Left renal cortex interstitium (tissue), 4 donors: ENCODE measurements at regions not wholly inside any gene's neighbourhood (a gene's known extent, or its start where the extent isn't known, plus 50 kb on each side); places are given as distances from the start of the nearest gene placed in this dataset.
"Not testable (repeated sequence)": the region's sequence is repeated elsewhere in the genome, so short reads cannot be mapped to it uniquely, and the experiment has no call there.

ENCODE experiments used
- DNase-seq, 4 donors: peaks; one replicate each; pipeline ENCODE4 v3.0.0-alpha.2; 2013; ENCODE audit warnings: low read depth in 4 of 4, low spot score in 2 of 4, missing footprints in 1 of 4

DNA sequence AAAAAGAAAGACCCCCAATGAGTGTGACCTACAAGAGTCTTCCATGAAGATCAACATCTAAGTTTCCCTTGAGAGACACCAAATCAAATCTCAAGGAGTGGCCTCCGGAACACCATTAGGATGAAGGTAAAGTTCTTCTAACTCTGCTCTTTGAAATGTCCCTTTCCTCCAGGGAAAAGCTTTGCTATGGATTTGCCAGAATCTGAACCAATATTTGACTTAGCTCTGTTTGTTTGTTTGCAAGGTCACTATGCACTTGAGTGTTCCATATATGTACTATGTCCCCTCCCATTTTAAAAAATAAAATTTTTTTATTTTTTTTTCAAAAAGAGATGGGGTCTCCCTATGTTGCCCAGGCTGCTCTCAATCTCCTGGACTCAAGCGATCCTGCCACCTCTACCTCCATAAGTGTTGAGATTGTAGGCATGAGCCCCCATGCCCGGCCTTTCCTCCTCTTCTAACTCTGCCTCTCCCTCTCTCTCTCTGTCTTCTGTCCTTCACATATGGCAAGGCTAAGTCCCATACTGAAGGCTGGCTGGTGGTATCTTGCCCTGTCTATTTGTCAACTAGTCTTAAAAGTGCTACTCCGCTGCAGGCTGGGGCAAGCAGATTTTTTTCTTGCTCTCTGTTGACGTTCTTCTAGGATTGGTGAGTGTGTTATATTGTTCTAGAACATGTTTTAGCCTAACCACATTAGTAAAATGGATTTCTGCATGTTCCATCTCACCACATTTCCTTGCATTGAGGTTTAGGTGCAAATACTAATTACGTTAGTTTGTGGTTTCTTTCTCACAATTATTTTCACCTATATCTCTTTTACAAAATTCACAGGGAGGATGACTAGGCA lies 276.7 kb upstream of the DYNLRB2 start:
- no peak for DNase-seq

DNA sequence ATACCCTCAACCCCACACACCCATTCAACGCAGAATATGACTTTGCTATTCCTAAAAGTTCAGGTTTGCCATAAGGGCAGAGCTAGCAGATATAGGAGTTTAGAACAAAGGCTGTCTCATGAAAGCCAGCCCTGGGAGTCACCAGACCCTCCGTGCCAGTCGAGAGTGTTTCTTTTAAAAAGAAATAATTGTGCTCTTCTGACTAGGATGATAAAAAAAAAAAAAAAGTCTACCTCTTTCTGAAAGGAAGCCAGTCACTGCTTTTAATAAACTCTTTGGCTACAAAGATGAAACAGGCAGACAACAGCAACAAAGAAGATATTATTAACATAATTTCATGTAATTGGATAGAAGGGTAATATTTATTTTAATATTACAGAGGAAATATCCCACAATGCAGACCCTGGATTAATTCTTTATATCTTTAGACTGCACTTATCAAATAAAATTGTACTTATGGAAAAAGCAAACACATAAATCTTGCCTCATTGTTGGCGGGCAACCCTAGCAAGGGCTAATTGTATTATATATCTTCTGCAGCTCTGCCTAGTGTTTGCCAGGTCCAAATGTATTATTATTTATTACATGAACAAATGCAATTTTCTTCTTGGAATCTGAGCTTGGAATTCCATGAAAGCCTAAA lies 277.5 kb upstream of the DYNLRB2 start:
- DNase-seq = no peak

DNA sequence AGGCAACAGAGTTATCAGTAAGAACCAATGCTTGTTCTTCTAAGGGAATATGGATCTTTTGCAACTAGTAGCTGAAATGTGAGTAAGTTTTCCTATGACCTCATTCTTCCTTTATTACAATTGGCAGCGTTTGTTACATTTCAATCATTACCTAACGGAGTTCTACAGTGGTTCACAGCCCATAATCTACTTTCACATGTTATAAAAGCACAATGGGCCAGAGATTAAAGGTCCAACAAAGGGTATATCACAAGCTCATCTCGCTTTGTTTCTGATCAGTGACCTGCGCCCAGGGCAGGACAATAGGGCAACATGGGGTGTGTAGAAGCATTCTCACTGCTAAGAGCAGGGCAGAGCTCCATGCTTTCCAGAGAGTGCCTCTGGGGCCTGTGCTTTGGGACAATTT lies 279.9 kb upstream of the DYNLRB2 start:
- no peak for DNase-seq

DNA sequence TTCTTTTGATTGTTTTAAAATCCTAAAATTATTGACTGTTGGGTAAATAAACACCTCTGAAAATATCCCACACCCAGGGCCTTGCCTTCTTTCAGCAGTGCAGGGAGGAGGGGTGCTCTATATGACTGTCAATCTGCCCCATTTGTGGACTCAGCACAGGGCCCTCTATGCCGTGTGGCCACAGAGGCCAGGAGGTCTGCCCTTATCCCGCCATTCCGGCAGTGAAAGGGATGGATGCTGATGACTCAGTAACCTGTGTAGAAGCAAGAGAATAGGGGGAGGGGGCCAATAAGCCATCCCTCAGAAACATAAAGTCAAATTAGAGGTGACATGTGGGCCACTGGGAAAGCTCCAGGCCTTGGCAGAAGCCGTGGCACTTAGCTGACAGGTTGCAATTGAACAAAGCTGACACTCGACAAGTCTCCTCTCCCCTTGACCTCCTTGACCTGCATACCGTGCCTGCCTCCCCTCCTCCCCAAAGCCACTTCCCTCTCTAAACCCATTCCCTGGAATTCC lies 281.4 kb upstream of the DYNLRB2 start:
- no peak for DNase-seq

DNA sequence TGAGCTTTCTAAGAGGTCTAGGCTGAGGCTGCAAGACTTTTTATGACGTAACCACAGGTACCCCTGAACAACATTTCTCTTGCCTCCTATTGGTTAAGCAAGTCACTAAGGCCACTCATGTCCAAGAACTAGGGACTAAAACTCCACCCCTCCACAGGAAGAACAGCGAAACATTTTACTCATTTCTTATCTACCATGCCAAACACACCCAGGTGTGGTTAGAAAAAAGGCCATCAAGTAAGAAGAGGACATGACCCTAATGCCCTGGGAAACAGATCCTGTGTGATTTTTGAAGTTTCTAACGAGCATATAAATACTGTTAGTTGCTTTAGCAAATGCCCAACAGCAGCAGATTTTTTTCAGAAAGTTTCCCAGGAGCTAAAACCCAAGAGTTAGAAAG lies 282.4 kb upstream of the DYNLRB2 start:
- DNase-seq = no peak

DNA sequence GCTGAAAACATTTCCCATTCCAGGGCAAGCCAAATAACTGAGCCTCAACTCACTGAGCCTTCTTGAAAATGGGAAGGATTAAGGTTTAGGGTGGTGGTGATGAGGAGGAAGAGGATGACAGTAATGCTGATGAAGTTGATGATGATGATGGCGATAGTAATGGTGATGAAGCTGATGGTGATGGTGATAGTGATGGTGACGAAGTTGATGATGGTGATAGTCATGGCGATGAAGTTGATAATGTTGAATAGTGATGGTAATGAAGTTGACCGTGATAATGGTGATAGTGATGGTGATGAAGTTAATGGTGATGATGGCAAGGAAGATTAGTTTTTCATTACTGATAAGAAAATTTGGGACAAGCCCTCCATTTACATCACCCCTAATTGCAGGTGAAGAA lies 285.8 kb upstream of the DYNLRB2 start:
- no peak for DNase-seq

DNA sequence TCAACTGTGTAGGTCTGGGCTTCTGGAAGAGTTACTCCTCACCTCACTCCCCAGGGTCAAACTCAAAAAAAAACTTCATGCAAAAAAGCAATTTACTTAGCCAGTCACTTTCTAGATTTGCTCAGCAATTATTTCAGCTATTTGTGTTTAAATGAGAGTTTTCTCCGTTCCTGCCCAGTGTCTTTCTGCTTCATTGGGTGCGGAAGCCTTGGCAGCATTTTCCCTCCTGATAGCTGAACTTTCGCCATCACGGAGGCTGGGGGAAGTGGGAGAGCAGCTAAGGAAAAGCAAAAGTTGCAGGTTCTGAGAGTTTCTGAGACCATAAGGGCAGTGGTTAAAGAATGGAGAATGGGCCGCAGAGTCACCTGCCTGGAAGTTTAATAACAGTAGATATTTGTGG lies 287.1 kb upstream of the DYNLRB2 start:
- peak in 1 of 4 donors; percentile 17 for DNase-seq

DNA sequence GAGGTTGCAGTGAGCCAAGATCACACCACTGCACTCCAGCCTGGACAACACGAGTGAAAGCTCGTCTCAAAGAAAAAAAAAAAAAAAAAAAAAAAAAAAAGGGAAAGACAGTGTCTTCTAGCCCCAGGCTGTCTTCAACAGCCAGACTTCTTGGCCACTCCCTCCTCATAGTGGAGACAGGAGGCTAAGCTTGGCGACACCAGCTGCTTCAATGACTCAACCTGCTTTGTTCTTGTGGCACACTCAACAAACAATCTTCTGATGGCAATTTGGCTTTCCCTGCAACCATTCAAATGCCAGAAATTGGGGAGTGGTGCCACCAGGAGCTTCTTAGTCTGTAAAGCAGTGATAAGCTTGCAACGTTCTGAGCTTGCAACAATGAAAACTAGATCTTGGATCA lies 290.4 kb upstream of the DYNLRB2 start:
- DNase-seq = no peak

DNA sequence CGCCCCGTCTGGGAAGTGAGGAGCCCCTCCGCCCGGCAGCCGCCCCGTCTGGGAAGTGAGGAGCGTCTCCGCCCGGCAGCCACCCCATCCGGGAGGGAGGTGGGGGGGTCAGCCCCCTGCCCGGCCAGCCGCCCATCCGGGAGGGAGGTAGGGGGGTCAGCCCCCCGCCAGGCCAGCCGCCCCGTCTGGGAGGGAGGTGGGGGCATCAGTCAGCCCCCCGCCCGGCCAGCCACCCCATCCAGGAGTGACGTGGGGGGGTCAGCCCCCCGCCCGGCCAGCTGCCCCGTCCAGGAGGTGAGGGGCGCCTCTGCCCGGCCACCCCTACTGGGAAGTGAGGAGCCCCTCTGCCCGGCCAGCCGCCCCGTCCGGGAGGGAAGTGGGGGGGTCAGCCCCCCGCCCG lies 297.5 kb upstream of the DYNLRB2 start:
- not testable (repeated sequence) for DNase-seq

DNA sequence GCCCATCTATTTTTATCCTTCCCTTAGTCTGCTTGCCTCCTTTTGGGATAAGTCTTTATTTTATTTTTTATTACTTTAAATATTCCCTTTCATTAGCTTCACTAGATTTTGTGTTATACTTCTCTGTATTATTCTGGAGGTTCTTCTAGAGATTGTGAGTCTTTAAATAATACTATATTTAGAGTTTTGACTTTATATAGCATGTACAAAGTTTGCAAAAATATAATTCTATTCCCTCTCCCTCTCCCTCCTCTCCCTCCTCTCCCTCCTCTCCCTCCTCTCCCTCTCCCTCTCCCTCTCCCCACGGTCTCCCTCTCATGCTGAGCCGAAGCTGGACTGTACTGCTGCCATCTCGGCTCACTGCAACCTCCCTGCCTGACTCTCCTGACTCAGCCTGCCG lies 298.5 kb upstream of the DYNLRB2 start:
- DNase-seq = not testable (repeated sequence)

DNA sequence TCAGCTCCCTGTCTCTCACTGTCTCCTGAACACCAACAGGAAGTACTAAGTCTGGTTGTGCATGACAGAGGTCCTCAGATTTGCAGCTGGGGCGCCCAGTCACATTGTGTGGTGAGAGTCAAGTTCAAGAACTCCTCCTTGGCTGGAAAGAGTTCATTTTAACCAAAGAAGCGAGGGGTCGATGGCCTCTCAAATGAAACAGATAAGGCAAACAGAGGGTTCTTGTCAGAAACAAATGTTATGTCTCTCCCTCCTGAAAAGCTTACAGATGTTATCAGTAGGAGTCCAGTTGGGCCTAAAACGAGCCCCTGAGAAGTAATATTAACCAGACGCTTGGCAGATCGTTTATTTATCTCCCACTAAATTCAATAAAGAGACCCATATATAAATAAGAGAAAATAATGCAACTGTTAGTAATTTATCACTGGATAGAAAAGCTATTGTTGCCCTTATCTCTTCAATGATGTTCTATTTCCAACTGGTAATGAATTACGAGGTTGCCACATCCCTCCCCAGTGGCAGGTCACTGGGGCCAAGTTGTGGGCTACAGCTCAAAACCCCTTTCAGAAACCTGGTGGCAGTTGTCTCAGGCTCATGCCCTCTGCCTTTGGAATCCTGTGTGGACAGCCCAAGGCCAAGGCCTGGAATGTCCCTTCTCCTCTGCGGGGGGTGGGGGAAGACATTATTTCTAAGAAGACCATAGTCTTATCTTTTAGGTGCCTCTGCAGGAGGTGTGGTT lies 307.5 kb upstream of the DYNLRB2 start:
- DNase-seq = peak; percentile 18 to 44 (median 30)

DNA sequence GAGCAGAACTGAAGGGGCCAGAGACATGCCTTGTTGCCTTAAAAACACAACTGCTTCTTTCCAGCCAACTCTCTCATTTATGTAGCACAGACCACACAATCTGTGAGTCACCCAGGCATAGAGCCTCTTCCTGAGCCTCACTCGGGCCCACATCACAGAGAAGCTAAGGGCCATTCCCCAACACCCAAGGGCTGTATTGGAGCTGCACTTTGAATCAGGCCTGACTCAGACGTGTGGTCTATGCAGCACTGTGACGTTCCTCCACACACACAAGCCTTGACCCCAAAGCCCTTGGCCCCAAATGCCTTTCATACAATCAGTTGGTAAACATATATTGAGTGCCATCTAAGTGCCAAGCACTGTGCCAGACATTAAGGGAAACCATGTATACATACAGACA lies 308.9 kb upstream of the DYNLRB2 start:
- no peak for DNase-seq

DNA sequence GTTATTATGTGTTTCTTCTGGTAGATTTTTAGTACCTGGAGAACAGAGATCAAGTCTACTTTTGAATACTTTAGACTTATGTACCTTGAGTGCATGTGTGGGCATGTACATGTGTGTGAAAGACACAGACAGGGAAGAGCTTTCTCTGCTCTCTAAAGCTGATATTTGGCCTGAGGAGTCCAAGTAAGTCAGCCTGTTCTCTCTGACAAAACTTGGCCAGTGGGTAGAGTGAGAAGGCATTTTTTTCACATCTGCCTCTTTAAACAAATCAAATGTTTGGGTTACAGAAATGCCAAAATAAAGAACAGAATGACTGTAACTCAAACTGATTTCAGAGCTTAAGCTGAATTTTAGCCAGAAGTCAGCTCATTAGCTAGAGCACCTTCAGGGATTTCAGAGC lies 309.7 kb upstream of the DYNLRB2 start:
- no peak for DNase-seq

DNA sequence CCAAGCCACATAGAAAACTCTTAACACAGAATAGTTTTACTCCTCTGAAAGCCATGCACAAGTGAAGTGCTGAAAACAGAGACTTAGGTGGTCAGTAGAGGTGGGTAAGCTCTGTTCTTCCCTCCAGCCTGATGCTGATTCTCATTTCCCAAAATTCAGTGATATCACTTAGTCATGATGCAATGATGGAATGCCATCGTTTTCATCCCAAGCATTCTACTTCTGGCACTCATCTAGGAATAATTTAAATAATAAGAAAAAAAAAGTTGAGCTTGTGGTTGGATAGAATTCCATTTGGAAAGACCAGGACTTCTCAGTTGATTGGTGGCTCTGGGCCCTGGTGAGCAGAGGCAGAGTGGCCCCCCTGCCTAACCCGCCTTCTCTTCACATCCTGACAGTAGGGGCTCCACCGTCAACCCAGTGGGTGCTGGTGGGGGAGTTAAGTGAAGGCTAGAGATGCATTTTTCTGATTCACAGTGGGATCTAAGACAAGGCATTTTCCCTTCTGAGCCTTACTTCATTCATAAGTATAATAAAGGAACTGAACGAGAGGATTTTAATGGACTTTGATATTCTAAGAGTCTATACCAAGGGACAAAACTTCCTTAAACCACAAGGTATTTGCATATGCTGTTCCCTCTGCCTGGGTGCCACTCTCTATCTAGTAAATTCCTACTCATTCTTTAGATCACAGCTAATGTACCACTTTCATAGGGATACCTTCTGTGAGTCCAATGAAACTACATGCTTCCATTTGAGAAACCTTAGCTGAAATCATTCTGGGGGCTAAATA lies 310.3 kb upstream of the DYNLRB2 start:
- DNase-seq = no peak

DNA sequence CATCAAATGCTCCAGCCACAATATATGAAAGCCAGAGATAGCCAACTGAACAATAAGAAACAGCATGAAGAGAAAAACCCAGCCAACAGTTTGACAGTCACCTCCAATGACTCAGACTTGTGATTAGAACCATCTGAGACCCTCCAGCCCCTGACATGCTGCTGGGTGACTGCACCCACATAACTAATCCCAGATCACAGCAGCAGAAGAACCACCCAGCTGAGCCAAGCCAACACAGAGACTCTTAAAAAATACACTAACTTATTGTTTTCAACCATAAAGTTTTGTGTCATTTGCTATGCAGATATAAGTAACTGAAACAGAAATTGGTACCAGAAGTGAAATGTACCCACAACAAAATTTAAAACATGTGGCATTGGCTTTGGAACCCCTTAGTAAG lies 314.3 kb upstream of the DYNLRB2 start:
- no peak for DNase-seq

DNA sequence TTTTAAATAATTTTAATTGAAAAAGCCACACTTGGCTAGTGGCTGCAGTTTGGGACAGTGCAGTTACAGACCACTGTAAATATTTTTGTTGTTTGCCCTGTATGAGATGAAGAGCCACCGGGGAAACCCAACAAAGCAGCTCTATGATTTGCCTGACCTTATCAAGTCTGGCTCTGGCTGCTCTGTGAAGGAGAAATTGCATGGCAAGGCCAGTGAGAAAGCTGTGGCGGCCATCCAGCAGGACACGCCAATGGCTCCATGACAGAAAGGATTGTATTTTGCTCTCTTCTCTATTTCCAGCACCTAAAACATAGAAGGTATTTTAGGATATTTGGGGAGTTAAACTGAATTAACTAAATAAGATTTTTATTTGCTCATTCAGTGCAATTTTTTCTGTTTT lies 330.0 kb upstream of the DYNLRB2 start:
- DNase-seq = no peak

DNA sequence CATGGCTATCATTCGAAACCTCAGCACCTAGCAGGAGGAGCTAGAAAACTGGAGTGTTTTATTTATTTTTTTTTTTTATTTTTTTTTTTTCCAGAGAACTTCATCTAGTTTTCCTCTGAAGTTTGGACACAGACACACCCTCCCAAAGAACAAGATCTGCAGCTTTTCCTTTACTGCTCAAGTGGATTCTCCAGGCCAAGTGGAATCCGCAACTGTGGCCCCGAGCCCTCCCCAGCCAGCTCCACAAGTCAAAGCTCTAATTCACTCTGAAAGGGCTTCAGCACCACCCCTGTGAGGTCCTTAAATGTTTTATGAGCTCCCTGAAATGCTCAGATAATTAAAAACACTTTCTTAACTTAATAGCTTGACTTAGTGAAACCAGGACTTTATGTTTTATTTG lies 332.1 kb upstream of the DYNLRB2 start:
- no peak for DNase-seq

DNA sequence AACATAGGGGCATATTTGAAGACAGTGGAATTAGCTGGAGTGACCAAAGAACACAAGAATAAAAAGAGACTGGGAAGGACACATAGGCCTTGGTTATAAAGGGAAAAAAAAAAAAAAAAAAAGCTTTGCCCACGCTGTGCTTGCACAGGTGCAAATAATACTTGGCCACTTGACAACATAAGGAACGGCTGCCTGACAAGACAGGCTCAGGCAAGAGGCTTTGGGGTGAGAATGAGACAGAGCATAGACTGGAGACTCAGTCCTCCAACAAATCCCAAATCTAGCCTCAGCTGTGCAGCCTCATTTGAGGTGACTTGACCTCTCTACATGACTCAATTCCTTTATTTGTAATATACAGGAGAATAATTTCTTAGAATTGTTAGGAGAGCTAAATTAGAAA lies 332.8 kb upstream of the DYNLRB2 start:
- no peak for DNase-seq

DNA sequence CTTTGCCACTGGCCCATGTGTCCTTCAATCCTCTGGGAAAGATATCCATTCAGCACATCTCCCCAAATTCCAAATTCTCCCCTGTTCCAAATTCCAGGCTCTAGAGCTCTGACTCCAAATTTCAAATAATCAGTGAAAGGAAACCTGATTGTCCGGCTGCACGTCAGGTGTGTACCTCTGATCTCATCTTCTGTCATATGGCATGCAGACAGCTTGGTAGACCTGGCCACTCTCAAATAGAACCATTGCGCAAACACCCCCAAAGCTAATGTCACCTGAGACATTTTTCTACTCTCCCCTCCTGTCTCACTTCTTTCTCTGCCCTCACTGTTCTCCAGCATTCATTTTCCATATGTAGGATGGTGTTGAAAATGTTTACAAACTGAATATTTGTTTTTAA lies 337.0 kb upstream of the DYNLRB2 start:
- no peak for DNase-seq

DNA sequence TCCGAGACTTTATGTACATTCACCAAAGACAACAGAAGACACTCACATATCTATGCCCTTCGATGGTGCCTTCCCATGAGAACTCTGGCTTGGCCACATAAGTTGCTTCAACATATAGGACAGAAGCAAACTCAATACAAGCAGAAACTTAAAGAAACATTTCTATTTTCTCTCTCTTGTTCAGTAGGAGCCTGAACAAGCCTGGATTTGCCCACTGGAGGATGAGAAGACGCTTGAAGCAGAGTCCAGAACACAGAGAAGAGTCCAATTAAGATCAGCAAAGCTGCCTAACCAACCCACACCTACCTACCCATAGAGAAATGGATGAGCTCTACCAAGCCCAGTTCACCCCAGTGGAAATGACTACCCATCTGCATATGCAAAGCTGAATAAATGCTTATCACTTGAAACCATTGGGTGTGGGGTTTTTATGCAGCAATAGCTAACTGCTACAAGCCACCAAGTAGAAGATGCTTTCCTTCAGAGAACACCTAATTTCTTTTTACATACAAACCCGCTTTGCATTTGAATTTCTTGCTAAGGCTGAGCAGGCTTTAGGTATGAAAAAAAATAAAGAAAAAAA lies 337.9 kb upstream of the DYNLRB2 start:
- no peak for DNase-seq
